ENCODE measurements at regions not wholly inside any gene's neighbourhood (a gene's known extent, or its start where the extent isn't known, plus 50 kb on each side); places are given as distances from the start of the nearest gene placed in this dataset.
"Not testable (repeated sequence)": the region's sequence is repeated elsewhere in the genome, so short reads cannot be mapped to it uniquely, and the experiment has no call there.

- H3K4me3 ChIP-seq (replicated peaks; ENCODE audit: low read depth, low read length): no peak overlapping the region
- no peak for TF ChIP-seq CTCF (IDR thresholded peaks at IDR 0.05; ENCODE audit: insufficient read depth, low read length, poor library complexity, severe bottlenecking)
- no peak for DNase-seq (ENCODE audit: extremely low read depth, insufficient read length)
Observed at GRCh38 chr9:93890436-93890935, 64.7 kb downstream of the BARX1 start.

GRCh38 chr9:93886911-93887310 lies 68.2 kb downstream of the BARX1 start:
- no peak for DNase-seq (ENCODE audit: extremely low read depth, insufficient read length)
- TF ChIP-seq CTCF (IDR thresholded peaks at IDR 0.05; ENCODE audit: insufficient read depth, low read length, poor library complexity, severe bottlenecking): no peak
- no peaks in the 10 kb centered on the region for H3K36me3 ChIP-seq (ENCODE audit: control insufficient read depth, insufficient read depth, low read length)
- no peaks in the 10 kb centered on the region for H3K27me3 ChIP-seq (replicated peaks; ENCODE audit: control insufficient read depth, insufficient read depth, low read length)
- no peak overlapping the region for H3K4me3 ChIP-seq (replicated peaks; ENCODE audit: low read depth, low read length)

More at GRCh38 chr9:93890436-93890935, 64.7 kb downstream of the BARX1 start:
- no peaks in the 10 kb centered on the region for H3K36me3 ChIP-seq (ENCODE audit: control insufficient read depth, insufficient read depth, low read length)
- H3K27me3 ChIP-seq (replicated peaks; ENCODE audit: control insufficient read depth, insufficient read depth, low read length): no peaks in the 10 kb centered on the region

GRCh38 chr9:93884808-93885207 lies 70.3 kb downstream of the BARX1 start:
- no peak for TF ChIP-seq CTCF (IDR thresholded peaks at IDR 0.05; ENCODE audit: insufficient read depth, low read length, poor library complexity, severe bottlenecking)
- no peak overlapping the region for H3K4me3 ChIP-seq (replicated peaks; ENCODE audit: low read depth, low read length)
- H3K27me3 ChIP-seq (replicated peaks; ENCODE audit: control insufficient read depth, insufficient read depth, low read length): no peaks in the 10 kb centered on the region
- DNase-seq (ENCODE audit: extremely low read depth, insufficient read length): no peak
- no peaks in the 10 kb centered on the region for H3K36me3 ChIP-seq (ENCODE audit: control insufficient read depth, insufficient read depth, low read length)

GRCh38 chr9:93879662-93880407 lies 75.3 kb downstream of the BARX1 start:
- not testable (repeated sequence) for H3K4me3 ChIP-seq (replicated peaks; ENCODE audit: low read depth, low read length); DNase-seq (ENCODE audit: extremely low read depth, insufficient read length); H3K27me3 ChIP-seq (replicated peaks; ENCODE audit: control insufficient read depth, insufficient read depth, low read length); H3K36me3 ChIP-seq (ENCODE audit: control insufficient read depth, insufficient read depth, low read length)

GRCh38 chr9:93875330-93875729 lies 79.8 kb downstream of the BARX1 start:
- Histone ChIP-seq H3K27me3 (replicated peaks; ENCODE audit: control insufficient read depth, insufficient read depth, low read length) (no peaks in the 10 kb centered on the region), H3K4me3 (replicated peaks; ENCODE audit: low read depth, low read length) (no peak overlapping the region), H3K36me3 (ENCODE audit: control insufficient read depth, insufficient read depth, low read length) (no peaks in the 10 kb centered on the region)
- DNase-seq (ENCODE audit: extremely low read depth, insufficient read length): no peak
- TF ChIP-seq CTCF (IDR thresholded peaks at IDR 0.05; ENCODE audit: insufficient read depth, low read length, poor library complexity, severe bottlenecking): no peak

GRCh38 chr9:93874242-93874641 lies 80.9 kb downstream of the BARX1 start:
- DNase-seq (ENCODE audit: extremely low read depth, insufficient read length): no peak
- no peak for TF ChIP-seq CTCF (IDR thresholded peaks at IDR 0.05; ENCODE audit: insufficient read depth, low read length, poor library complexity, severe bottlenecking)
- no peaks in the 10 kb centered on the region for H3K27me3 ChIP-seq (replicated peaks; ENCODE audit: control insufficient read depth, insufficient read depth, low read length)
- no peaks in the 10 kb centered on the region for H3K36me3 ChIP-seq (ENCODE audit: control insufficient read depth, insufficient read depth, low read length)
- H3K4me3 ChIP-seq (replicated peaks; ENCODE audit: low read depth, low read length): no peak overlapping the region
